CD4-positive, alpha-beta T cell treated with Interleukin-21 for 1 hour (primary cell): ENCODE measurements at regions not wholly inside any gene's neighbourhood (a gene's known extent, or its start where the extent isn't known, plus 50 kb on each side); places are given as distances from the start of the nearest gene placed in this dataset.

Source experiments
- DNase-seq: peaks from one replicate; pipeline ENCODE4 v3.0.0-alpha.2; 2020

DNA sequence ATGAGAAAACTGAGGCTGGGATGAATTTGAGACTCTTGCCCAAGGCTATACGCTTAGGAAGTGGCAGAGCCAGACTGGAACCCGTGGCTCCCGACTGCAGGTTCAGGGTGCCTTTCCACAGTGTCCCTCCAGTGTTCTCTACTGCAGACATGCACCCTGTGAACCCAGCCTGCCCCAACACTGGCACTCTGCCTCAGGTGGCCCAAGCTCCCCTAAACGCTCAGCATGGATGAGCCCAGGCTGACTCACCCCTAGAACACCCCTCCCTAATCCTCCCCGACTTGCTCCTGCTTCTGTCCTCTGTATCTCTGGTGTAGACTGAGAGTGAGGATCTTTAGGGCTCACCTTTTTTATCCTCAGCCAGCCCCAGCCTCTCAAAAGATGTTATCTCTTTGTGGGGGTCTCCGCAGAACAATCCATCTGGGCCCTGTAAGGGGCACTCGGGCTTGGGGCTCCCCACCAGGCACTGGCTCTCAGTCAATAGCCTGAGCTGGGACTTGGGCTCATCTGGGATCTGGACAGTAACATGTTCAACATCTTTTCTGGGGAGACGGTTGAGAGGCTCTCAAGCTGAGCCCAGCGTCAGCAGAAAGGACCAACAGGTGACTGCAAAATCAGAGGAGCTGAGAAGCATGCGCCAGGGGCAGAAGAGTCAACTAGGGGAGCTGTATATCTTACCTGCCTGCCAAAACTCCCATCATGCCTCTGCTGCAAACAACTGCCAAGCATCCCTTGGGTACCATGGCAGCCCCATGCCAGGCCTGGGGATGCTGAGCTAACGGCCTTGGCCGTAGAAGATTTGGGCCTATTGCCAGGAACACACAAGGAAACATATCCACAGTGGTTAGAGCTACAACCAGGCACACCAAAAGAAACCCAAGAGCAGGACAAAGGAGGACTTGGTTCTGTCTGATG, 176.2 kb downstream of the BUD13 start:
- no peak for DNase-seq

DNA sequence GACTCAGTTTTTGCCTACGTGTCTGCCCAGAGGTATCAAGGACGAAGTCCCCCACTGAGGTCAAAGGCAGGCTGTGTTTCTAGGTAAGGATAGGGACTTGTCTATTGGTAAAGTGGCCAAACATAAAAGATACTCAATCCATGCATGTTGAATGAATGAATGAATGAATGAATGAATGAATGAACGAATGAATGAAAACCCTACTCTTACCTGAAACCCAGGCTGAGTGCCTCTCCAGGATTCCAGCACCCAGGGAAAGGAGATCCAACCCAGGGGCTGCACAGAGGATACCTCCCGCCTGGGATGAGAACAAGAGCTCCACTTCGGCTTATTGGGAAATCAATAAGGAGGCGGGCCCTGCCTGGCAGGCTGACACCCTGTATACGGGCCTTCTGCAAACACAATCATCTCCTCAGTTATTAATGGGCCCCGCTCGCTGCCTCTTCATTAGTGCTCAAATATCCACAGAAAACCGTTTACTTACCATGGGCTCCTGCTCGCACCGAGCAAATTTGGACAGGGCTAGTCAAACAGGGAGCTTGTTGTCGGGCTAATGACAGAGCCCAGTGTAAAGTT, 177.4 kb downstream of the BUD13 start:
- DNase-seq = no peak

DNA sequence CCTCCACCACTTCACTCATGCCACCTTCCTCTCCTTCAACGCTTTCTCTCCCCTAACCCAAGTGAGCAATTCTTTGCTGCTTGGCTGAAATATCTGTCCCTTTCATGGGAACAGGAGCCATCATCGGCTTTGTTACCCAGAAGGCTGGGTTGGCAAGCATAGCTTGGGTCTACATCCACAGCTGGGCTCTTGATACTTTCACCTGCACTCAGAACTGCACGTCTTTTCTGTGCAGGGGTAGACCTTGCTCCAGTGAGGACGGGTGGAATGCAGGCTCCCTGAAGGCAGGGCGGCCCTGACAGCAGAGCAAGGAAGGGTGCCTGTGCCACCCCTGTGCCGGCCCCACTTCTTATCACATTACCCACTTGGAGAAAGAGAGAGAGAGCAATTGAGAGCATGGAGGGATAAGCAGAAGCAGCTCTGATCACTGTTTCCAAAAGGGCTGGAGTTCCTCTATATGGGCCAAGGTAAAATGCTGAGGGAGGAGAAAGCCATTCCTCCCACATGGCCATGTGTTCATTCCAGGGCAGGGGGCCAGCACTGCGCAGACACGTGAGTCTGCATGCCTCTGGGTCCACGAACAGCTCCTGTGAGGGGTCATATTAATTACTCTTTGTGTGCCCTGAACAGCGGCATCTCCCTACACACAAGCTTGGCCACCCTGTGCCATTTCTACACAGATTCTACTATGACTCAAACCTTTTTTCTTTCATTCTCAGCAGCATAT, 181.8 kb downstream of the BUD13 start:
- no peak for DNase-seq

DNA sequence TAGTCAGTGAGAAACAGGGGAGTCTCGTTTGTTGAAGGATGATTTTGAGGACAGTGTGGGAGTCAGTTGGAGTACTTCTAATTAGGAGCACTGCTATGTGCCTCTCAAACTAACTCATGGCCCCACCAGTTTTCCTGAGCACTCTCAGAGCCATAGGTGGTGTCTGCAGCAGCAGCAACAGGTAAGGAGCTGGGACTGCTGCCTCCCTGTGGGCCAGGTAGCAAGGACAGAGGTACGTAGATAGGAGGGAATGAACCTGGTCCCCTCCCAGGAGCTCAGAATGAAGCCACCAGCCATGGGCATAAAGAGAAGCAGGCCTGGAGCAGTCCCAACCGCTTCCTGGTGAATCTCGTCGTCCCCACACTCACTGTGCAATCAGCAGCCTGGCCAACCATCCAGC, 183.4 kb downstream of the BUD13 start:
- no peak for DNase-seq

DNA sequence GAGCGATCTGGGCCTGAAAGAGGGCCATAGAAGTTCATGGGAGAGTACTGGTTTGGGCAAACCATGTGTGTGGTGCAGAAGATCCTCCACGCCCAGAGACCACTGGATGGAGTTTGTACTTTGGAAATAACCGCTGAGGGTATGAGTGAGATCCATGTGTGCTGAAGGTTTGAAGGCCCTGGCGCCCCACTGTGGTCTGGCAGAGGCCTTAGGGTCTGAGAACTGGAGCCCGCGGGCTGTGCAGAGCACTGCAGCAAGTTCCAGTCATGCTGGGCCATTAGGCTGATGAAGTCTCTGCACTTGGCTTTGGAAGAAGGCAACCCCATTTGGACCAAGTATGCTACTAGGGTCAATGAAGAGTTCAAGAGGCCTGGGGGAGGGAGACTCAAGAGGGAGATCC, 186.4 kb downstream of the BUD13 start:
- no peak for DNase-seq

DNA sequence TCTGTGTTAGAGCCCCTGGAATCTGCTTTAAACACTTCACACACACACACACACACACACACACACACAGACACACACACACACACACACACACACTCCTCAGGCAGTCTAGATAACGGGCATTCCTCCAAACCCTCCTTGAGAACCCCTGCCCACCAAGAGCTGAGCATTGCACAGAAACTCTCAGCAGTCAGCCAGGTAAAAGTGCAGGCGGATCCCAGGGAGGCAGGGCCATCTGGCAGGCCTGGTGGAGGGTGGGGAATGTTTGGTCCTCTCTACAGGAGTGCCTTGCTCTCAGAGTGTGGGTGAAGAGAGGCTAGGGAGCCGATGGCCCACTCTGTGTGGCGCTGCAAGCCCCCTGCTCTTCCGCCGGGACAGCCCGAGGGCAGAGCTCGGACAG, 190.2 kb downstream of the BUD13 start:
- DNase-seq = no peak

DNA sequence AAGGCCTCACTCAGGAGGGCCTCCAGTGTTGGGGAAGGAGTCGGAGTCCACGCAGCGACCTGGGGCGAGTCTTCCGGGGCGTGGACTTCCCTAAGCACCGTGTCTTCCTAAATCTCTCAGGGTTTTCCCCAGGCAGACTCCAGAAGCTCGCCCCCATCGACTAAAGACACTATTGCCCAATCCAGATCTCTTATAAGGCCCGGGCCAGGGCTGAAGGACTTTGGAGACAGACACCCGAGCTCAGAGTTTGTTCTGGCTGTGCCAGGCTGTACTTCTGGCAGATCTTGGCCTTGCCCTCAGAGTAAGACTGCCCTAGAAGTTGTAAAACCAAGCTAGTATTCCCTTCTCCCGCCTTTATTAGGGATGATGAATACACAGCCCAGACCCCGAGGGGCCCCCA, 191.4 kb downstream of the BUD13 start:
- no peak for DNase-seq

DNA sequence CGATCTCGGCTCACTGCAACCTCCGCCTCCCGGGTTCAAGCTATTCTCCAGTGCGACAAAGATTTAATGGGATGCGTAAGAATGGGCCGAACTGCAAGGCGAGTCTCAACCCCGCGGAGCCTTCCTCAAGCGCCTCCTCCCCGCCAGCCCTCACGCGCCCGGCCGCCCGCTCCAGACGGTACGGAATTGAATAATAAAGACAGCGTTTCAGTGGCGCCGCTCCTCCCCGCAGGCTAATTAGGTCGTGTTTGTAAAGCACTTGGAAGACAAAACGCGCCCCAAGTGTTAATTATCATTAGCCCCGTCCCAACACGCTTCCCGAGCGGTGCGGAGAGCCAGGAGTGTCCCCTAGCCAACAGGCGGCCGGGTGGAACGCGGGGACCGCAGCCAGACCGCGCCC, 192.0 kb downstream of the BUD13 start:
- no peak for DNase-seq

DNA sequence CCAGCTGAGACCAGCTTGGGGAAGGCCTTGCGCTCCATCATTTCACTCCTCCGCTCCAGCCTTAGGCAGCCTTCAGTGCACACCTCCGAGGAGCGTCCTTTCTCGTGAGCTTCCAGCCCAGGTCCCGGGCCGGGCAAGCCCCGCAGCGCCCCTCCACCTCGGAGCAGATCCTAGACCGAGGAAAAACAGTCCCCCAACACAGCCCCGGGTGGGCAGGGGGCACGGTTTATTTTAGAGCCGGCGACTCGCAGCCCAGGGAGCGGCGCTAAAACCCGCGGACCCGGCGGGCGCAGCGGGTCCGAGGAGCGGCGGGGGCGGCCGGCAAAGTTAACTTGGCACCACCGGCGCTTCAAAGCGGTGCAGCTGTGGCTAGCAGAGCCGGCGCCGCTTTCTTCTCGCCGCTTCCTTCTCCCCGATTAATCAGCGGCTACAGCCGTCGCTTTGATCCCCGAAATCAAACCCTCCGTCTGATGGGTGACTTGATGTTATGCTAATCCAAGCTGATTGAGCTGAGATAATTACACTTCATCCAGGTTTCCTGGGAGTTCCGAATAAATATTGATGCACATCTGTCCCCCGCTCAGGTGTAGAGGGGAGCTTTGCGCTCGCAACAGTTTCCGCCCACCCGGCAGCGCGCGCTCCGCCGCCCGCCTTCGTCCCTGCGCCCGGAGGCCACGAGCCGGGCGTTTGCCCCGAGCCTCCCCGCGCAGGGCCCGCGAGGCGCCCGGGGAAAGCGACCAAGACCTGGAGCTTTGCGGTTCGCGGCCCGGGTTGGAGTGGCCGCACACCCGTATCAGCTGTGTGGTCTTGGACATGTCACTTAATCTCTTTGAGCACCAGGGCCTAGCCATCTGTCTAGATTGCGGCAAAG, 192.7 kb downstream of the BUD13 start:
- no peak for DNase-seq

DNA sequence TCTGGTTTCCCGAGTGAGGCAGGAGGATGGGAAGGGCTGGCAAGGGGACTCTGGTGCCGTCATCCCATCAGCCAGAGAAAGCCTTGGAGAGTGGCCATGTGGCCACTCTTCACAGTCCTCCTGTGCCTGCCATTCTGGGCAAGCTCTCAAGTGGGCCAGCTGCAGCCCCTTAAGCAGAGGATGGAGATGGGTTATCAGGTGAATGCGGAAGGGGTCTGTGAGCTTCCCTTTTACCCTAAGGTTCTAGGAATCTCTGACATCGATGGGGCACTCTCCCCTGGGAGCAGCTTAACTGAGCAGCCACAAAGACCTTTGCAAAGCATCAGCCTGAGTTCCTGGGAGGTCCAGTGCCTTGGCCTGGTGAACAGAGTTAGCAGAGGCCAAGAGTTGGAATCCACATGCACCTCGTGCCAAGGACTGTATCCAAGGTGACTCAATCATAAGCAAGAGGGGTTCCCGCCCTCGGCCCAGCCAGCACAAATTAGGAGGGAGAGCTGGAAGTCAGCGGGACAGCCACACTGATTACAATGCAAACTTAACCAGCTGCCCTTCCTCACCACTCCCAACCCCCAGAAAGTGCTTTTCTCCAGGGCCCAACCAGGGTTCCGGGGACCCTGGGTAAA, 193.6 kb downstream of the BUD13 start:
- DNase-seq = no peak

DNA sequence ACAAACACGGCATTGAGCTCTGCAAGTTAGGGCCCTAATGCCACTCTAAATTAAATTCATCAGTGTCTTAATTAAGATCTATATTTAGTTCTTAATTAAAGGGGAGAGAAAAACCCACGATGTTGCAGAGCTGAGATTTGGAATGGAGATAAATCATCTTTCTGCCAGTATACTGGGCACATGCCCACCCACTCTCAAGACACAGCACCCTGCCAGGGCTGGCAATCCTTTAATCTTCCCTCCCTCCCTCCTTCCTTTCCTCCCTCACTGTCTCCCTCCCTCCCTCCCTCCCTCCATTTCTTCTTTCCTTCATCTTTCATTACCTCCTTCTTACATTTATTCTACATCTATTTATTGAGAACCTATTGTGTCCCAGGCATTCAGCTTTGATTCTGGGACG, 194.8 kb downstream of the BUD13 start:
- no peak for DNase-seq

DNA sequence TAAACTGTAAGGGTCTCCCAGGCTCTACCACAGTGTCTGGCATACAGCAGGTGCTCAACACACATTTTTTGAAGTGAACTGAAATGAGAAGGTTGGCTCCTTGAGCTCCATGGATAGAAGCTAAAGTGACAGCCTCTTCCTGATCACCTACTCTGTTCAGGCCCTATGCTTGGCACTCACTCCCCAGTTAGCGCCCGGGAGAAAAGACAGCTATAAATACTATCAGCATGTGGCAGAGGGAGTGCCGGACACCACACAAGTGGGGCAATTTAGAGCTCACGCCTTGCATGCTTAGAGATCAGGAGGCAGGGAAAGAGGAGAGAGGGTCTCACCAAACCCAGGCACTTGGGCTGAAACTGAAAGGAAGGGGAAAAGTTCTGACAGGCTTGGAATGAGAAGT, 195.5 kb downstream of the BUD13 start:
- DNase-seq = no peak

DNA sequence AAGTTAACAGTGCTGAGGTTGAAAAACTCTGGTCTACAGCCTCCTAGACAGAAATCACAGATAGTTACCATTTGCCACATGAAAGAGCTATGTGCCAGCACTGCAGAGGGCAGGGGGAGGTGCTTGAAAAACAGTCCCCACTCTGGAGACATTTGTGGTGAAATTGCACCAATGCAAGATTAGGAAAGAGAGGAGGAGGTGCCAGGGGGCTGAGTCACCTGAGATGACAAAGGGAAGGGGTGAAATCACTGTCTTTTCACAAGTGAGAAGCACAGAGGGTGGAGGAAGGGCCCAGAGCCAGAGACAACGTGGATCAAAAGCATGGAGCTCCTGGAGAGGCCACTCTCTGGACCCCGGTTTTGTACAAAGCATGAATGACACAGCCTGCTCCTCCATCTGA, 196.3 kb downstream of the BUD13 start:
- DNase-seq = no peak

DNA sequence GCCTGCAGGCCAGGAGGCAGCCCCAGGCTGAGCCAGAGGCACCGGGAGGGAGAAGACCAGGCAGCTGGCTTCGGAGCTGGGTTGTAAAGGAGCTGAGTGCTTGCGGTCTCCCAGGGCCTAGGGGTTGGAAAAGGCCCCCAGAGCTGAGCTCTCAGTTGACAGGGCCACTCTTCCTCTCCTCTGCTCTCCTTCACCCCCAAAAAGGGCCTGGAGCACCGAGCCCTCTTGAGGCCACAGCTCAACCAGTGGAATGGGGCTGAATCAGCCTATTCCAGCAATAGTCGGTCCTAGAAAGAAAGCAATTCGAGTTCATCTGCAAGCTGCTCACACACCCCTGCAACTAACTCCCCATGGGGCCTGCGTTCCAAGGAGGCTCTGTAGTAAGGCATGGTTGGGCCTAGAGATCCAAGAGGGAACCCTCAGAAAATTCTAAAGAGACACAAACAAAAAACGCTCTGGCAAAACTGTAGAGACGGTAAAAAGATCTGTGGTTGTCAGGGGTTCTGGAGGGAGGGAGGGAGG, 205.0 kb downstream of the BUD13 start:
- no peak for DNase-seq

DNA sequence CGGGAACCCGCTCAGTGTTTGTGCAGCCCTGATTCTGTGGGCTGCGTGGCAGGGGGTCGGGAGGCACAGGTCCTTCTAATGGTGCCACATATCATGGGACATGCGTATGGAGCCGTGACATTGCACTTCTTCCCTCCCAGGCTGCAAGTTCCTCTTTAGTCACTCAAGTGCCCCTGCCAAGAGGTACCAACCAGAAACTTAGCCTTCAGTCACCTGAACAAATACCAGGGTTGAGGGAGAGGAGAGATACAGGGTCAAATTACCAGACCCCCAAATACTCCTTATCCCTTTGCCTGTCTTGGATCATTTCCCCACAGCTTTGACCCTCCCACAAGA, 209.1 kb downstream of the BUD13 start:
- DNase-seq = no peak

DNA sequence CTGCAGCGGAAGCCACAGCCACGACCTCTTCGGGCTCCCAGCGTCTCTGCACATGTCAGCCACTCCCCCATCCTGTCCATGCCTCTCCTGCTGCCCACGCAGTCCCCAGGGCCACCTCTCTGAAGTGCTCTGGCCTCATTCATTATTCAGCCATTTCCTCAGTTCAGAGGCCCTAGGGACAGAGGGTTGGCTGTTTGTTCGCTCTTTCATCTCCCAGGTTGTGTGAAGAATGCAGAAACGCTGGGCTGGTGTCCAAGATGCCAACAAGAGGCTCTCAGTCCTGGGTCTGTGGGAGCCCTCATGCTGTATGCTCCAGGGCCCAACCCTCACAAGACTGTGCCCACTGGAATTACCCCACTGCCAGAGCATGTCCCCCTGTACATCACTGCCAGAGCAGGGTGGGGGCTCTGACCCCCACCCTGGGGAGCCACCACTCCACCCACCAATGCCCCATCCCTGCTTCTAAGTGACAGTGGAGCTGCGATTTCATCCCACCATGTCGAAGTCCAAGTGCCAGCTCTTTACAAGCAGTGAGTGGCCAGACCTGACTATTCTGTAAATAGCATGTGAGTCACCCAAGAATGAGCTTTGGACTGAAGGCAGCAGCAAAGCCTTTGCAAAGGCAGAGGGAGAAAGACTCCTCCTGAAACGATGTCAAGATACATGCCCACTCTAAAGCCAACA, 209.6 kb downstream of the BUD13 start:
- no peak for DNase-seq

DNA sequence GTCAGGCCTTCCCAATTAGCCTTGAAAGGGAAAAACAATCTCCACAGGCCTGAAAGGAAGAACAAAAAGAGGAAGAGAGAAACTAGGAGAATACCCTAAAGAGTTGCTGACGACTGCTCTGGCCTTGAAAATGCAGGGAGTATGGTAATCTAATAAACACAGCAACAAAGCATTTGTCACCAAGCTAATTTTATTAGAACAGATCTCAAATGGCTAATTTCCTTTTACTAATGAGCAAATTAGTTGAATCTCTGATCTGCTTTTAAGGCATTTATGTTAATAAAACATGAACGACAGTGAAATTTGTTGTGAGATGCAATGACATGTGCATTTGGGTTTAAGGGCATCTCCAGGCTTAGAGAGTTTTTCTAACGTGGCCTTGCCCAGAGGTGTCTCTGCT, 212.2 kb downstream of the BUD13 start:
- DNase-seq = no peak

DNA sequence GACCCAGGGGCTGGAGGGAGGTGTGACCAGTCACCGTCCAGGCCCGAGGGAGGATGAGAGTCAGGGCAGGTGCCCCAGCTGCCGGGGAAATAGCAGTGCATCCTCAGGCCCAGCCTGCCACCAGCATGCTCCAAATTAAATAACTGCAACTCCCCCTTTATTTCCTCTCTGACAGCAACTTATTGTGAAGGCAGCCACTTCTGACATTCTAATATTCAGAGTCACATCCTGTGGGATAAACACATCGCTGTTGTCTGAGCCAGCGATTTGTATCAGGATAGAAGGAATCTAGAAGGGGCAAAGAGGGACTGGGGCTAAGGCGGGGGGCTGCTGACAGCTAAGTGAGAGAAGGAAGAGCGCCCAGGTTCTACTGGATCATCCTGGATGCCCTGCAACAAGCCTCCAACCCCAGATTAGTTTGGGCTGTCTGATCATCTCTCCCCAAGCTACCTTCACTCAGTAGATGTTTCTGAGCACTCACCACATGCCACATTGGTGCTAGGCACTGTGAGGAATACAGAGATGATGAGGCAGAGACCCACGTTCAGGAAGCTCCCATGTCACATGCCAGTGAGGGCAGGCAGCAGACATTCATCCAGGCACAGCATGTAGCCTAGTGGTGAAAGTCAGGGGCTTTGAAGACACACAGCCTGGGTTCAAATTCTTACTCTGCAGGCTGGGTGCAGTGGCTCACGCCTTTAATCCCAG, 214.1 kb downstream of the BUD13 start:
- no peak for DNase-seq

DNA sequence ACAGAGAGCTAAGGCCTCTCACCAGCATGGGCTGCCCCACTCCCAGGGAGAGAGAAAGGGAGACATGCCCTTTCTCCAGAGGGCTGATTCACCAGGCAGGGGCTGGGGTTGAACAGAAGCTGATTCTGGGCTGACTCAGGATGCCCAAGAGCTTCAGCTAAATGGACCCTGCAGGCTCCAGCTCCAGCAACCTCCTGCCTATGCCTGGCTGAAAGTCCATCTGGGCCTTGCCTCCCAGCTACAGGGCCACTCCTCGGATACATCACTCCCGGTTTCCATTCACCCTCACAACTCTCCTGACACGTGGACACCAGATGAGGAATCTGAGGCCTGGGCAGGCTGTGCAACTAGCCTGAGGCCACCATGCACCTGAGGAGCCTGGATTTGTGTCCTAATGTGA, 215.5 kb downstream of the BUD13 start:
- no peak for DNase-seq

DNA sequence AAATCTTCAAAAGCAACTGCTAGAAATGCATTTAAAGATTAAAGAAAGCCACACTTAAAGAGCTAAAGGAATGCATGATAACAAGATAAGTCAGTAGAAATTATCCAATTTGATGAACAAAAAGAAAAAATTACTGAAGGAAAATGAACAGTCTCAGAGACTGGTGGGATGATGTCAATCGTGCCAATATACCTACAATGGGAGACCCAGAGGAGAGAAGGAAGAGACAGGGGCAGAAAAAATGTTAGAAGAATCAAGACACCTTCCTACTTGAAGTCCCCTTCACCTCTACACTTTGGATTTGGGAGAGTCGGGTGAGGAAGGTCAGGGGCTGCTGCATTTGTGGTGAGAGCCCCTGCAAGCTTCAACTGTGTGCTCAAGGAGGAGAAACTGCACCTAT, 216.3 kb downstream of the BUD13 start:
- DNase-seq = no peak

DNA sequence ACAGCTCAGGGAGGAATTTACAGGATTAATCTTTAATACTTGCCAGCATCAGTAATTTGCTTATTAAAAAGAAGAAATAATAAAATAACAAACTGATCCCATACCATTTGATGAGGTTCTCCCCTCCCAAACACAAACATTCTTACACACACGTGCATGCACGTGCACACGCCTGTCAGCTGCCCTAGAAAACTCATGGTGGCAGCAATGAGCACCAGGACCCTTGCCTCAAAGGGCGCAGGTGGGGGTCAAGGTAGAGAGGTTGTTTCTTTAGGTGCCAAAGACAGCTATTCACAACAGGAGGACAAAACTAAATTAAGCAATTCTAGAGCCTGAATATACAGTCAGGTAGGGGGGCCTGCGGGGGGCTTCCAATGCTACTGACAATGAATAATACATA, 219.3 kb downstream of the BUD13 start:
- DNase-seq = no peak
